GM12878 (cell line): ENCODE measurements at regions not wholly inside any gene's neighbourhood (a gene's known extent, or its start where the extent isn't known, plus 50 kb on each side); places are given as distances from the start of the nearest gene placed in this dataset.

Experiments used
- ATAC-seq: fragments of 200-7000 bp; cut with Tn5 transposase; 3 replicates; pipeline ENCODE4 v1.9.1; 2020; ENCODE audit warnings: mild to moderate bottlenecking, moderate library complexity
- BruUV-seq: library from RNA; stranded (reverse); fragments of 400-500 nt; replicated peaks from 2 replicates; lab custom pipeline; 2021; lab: Mats Ljungman, UMichigan
- CTCF ChIA-PET: fragments of 300-600 bp; sonication (Branson Sonifier 250); formaldehyde crosslinking; extraction: SDS; loops from one replicate; lab custom pipeline; 2021; ENCODE audit warnings: inconsistent platforms; lab: Yijun Ruan, JAX
- POLR2A ChIA-PET: fragments of 350-600 bp; formaldehyde crosslinking; extraction: SDS; loops from one replicate; lab custom pipeline; 2021; ENCODE audit warnings: inconsistent platforms; lab: Charles Lee
- RAD21 ChIA-PET: fragments of 300-600 bp; sonication (Branson Sonifier 250); formaldehyde crosslinking; loops from one replicate; lab custom pipeline; 2023; ENCODE audit warnings: antibody characterized with exemption; ENCODE audit not compliant: unreplicated experiment; lab: Charles Lee
- SMC1A ChIA-PET: fragments of 300-600 bp; sonication (Branson Sonifier 250); formaldehyde crosslinking; loops from one replicate; lab custom pipeline; 2023; ENCODE audit not compliant: unreplicated experiment, uncharacterized antibody; lab: Charles Lee
- DNase-seq: peaks from one replicate; pipeline ENCODE4 v3.0.0-alpha.2; 2011; ENCODE audit warnings: low read depth, low spot score
- FAIRE-seq: peaks from 3 replicates; lab custom pipeline; 2011; peaks lifted over from hg19 to GRCh38; lab: Jason Lieb, UNC
- H2AFZ ChIP-seq: 2 replicates; pipeline ENCODE4 v1.6.0; 2011; ENCODE audit warnings: low read depth, low read length, control low read depth; ENCODE audit not compliant: control insufficient read depth
- H3K27ac ChIP-seq: 2 replicates; pipeline ENCODE4 v1.5.1; 2011; ENCODE audit warnings: control low read depth; ENCODE audit not compliant: control insufficient read depth, insufficient read depth
- H3K27me3 ChIP-seq, 2 experiments: replicated peaks in 1 of 2; 2 replicates each; pipeline versions ENCODE4 v1.6.0 to v1.6.1; 2011; ENCODE audit warnings: low read length in 1 of 2; ENCODE audit not compliant: control insufficient read depth in 2 of 2, insufficient read depth in 2 of 2
- H3K36me3 ChIP-seq, 2 experiments: 2 replicates each; pipeline ENCODE4 v1.5.1; 2011; ENCODE audit warnings: low read length in 1 of 2; ENCODE audit not compliant: control insufficient read depth in 2 of 2, insufficient read depth in 2 of 2
- H3K4me1 ChIP-seq: 2 replicates; pipeline ENCODE4 v1.6.1; 2011; ENCODE audit warnings: mild to moderate bottlenecking, low read length, moderate library complexity, mixed read lengths; ENCODE audit not compliant: control insufficient read depth, insufficient read depth
- H3K4me2 ChIP-seq: 2 replicates; pipeline ENCODE4 v1.6.0; 2011; ENCODE audit warnings: control low read depth; ENCODE audit not compliant: control insufficient read depth, insufficient read depth
- H3K4me3 ChIP-seq: fragments of 200-600 bp; sonication (generic); 2 replicates; pipeline ENCODE4 v1.5.1; 2016
- H3K79me2 ChIP-seq: 2 replicates; pipeline ENCODE4 v1.6.0; 2011; ENCODE audit warnings: low read length; ENCODE audit not compliant: control insufficient read depth, insufficient read depth
- H3K9ac ChIP-seq: 2 replicates; pipeline ENCODE4 v1.8.0; 2011; ENCODE audit warnings: low read length, control low read depth, mixed read lengths; ENCODE audit not compliant: control insufficient read depth, insufficient read depth
- H3K9me3 ChIP-seq: replicated peaks from 3 replicates; pipeline ENCODE4 v1.5.1; 2011; ENCODE audit warnings: mild to moderate bottlenecking, low read length; ENCODE audit not compliant: control insufficient read depth, insufficient read depth
- H4K20me1 ChIP-seq: 2 replicates; pipeline ENCODE4 v1.6.0; 2011; ENCODE audit not compliant: control insufficient read depth, insufficient read depth
- BMI1 ChIP-seq: fragments of 450-650 bp; IDR thresholded peaks from 2 replicates; pipeline ENCODE4 v1.6.1; 2016; ENCODE audit warnings: mild to moderate bottlenecking, moderate library complexity, borderline replicate concordance
- CHD1 ChIP-seq: IDR thresholded peaks from 2 replicates; pipeline ENCODE4 v1.6.1; 2012; ENCODE audit warnings: low read depth, low read length, improper control_type of control experiment
- CREM ChIP-seq: IDR thresholded peaks from 2 replicates; pipeline ENCODE4 v1.6.1; 2014; ENCODE audit warnings: antibody characterized with exemption, low read depth
- EP300 ChIP-seq, 2 experiments: fragments of 150-350 bp in 1 of 2; IDR thresholded peaks; 2 replicates each; pipeline ENCODE4 v1.6.1; 2011 to 2012; ENCODE audit warnings: low read depth in 2 of 2, low read length in 2 of 2, borderline replicate concordance in 1 of 2, improper control_type of control experiment in 1 of 2, inconsistent platforms in 1 of 2; ENCODE audit not compliant: control insufficient read depth in 1 of 2
- ETV6 ChIP-seq, 2 experiments: fragments of 450-650 bp in 1 of 2; IDR thresholded peaks in 1 of 2; conservative IDR thresholded peaks in 1 of 2; 2 replicates each; pipeline ENCODE4 v1.6.1; 2014; ENCODE audit warnings: antibody characterized with exemption in 1 of 2, borderline replicate concordance in 1 of 2, low read depth in 1 of 2, mild to moderate bottlenecking in 1 of 2, moderate library complexity in 1 of 2
- FOXM1 ChIP-seq: IDR thresholded peaks from 2 replicates; pipeline ENCODE4 v1.6.1; 2012; ENCODE audit warnings: low read depth, mild to moderate bottlenecking, inconsistent platforms, low read length, moderate library complexity
- JUND ChIP-seq: IDR thresholded peaks from 2 replicates; pipeline ENCODE4 v1.6.1; 2012; ENCODE audit warnings: low read depth, mild to moderate bottlenecking, low read length, improper control_type of control experiment, moderate library complexity
- KDM1A ChIP-seq: fragments of 200-600 bp; sonication (generic); IDR thresholded peaks from 2 replicates; pipeline ENCODE4 v1.6.1; 2016; ENCODE audit warnings: borderline replicate concordance
- MEF2A ChIP-seq: IDR thresholded peaks from 2 replicates; pipeline ENCODE4 v1.6.1; 2011; ENCODE audit warnings: low read depth, mild to moderate bottlenecking, low read length, moderate library complexity; ENCODE audit not compliant: insufficient read depth
- NFIC ChIP-seq: IDR thresholded peaks from 2 replicates; pipeline ENCODE4 v1.6.1; 2012; ENCODE audit warnings: low read depth, mild to moderate bottlenecking, inconsistent platforms, low read length, moderate library complexity
- NRF1 ChIP-seq: conservative IDR thresholded peaks from 2 replicates; pipeline ENCODE4 v1.6.1; 2011; ENCODE audit warnings: mild to moderate bottlenecking, low read depth, low read length, improper control_type of control experiment
- PML ChIP-seq: IDR thresholded peaks from 2 replicates; pipeline ENCODE4 v1.6.1; 2012; ENCODE audit warnings: low read length, inconsistent platforms
- SIN3A ChIP-seq: IDR thresholded peaks from 2 replicates; pipeline ENCODE4 v1.6.1; 2012; ENCODE audit warnings: low read depth, low read length, improper control_type of control experiment
- SIX5 ChIP-seq: IDR thresholded peaks from 2 replicates; pipeline ENCODE4 v1.6.1; 2011; ENCODE audit warnings: mild to moderate bottlenecking, low read depth, low read length, moderate library complexity; ENCODE audit not compliant: severe bottlenecking
- SREBF2 ChIP-seq: IDR thresholded peaks from 2 replicates; pipeline ENCODE4 v1.6.1; 2012; ENCODE audit warnings: mild to moderate bottlenecking, low read length
- TCF12 ChIP-seq: IDR thresholded peaks from 2 replicates; pipeline ENCODE4 v1.6.1; 2011; ENCODE audit warnings: low read depth, mild to moderate bottlenecking, low read length
- ZZZ3 ChIP-seq: IDR thresholded peaks from 2 replicates; pipeline ENCODE4 v1.6.1; 2011; ENCODE audit warnings: low read depth; ENCODE audit not compliant: control insufficient read depth, insufficient read length
- WGBS: methylation state at CpG from one replicate; pipeline ENCODE4 v1.1.6; 2016; ENCODE audit warnings: low lambda C conversion rate; ENCODE audit not compliant: insufficient replicate concordance, insufficient coverage; ENCODE audit errors: missing lambda C conversion rate; 5-methylcytosine and 5-hydroxymethylcytosine counted together
- in situ Hi-C: fragments of 300-500 bp; cut with MboI; formaldehyde crosslinking; loops from 9 replicates; pipeline ENCODE4 v1.14.3; 2018; ENCODE audit warnings: mixed read lengths
- intact Hi-C: fragments of 100-400 bp; cut with micrococcal nuclease; formaldehyde crosslinking; loops from one replicate; pipeline ENCODE4 v1.14.2; 2022; ENCODE audit not compliant: unreplicated experiment
- TF ChIP-seq, protein P1 (sequence below): fragments of 450-650 bp; IDR thresholded peaks from 2 replicates; pipeline ENCODE4 v1.6.1; 2014; ENCODE audit warnings: mild to moderate bottlenecking
- TF ChIP-seq, protein P2 (sequence below): fragments of 450-650 bp; IDR thresholded peaks from 2 replicates; pipeline ENCODE4 v1.6.1; 2017; ENCODE audit warnings: mild to moderate bottlenecking, moderate library complexity

GRCh38 chr2:8436585-8436984, 245.3 kb upstream of the ID2 start:
- POLR2A ChIA-PET = no interaction called here
- H3K27me3 ChIP-seq = no peaks in the 10 kb centered on the region
- SMC1A ChIA-PET = interaction anchor here (1.1 to 1.8 kb wide), 3 partner anchors 8 to 41 kb away, joined by 3 to 4 read pairs (median 4); no protein-coding TSS in a partner anchor
- H4K20me1 ChIP-seq = no peaks in the 10 kb centered on the region
- H3K4me2 ChIP-seq = no peak overlapping the region
- H2AFZ ChIP-seq = no peak overlapping the region
- CTCF ChIA-PET = no interaction called here
- no peaks in the 10 kb centered on the region for H3K79me2 ChIP-seq
- H3K4me1 ChIP-seq = peaks cover 13% of the 10 kb centered on the region
- 50% methylated on average over 3 of the region's 3 CpGs for WGBS
- FAIRE-seq = no peak
- H3K4me3 ChIP-seq = no peak overlapping the region
- peaks cover 0 to 9% of the 10 kb centered on the region in 2 experiments; a peak in 2 of 4 replicates for H3K36me3 ChIP-seq
- in situ Hi-C loops = no loop called here
- H3K9me3 ChIP-seq = no peaks in the 10 kb centered on the region; the same call in 2 of the 3 replicates
- RAD21 ChIA-PET = no interaction called here
- TF ChIP-seq ETV6 (conservative IDR thresholded peaks at IDR 0.05 in 1 of 2, IDR thresholded peaks at IDR 0.05 in 1 of 2; ENCODE audit: borderline replicate concordance in 1 of 2, low read depth in 1 of 2) = no peak
- TF ChIP-seq KDM1A = no peak
- TF ChIP-seq SIN3A = no peak
- TF ChIP-seq NFIC = no peak
- no peak for TF ChIP-seq JUND
- no peak for TF ChIP-seq SREBF2
- no peak for TF ChIP-seq MEF2A
- no peak for TF ChIP-seq BMI1
- TF ChIP-seq, protein P1, sequence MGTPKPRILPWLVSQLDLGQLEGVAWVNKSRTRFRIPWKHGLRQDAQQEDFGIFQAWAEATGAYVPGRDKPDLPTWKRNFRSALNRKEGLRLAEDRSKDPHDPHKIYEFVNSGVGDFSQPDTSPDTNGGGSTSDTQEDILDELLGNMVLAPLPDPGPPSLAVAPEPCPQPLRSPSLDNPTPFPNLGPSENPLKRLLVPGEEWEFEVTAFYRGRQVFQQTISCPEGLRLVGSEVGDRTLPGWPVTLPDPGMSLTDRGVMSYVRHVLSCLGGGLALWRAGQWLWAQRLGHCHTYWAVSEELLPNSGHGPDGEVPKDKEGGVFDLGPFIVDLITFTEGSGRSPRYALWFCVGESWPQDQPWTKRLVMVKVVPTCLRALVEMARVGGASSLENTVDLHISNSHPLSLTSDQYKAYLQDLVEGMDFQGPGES = no peak
- no peak for TF ChIP-seq FOXM1
- TF ChIP-seq PML = no peak
- no peak for TF ChIP-seq SIX5
- no peak for TF ChIP-seq NRF1
- TF ChIP-seq, protein P2, sequence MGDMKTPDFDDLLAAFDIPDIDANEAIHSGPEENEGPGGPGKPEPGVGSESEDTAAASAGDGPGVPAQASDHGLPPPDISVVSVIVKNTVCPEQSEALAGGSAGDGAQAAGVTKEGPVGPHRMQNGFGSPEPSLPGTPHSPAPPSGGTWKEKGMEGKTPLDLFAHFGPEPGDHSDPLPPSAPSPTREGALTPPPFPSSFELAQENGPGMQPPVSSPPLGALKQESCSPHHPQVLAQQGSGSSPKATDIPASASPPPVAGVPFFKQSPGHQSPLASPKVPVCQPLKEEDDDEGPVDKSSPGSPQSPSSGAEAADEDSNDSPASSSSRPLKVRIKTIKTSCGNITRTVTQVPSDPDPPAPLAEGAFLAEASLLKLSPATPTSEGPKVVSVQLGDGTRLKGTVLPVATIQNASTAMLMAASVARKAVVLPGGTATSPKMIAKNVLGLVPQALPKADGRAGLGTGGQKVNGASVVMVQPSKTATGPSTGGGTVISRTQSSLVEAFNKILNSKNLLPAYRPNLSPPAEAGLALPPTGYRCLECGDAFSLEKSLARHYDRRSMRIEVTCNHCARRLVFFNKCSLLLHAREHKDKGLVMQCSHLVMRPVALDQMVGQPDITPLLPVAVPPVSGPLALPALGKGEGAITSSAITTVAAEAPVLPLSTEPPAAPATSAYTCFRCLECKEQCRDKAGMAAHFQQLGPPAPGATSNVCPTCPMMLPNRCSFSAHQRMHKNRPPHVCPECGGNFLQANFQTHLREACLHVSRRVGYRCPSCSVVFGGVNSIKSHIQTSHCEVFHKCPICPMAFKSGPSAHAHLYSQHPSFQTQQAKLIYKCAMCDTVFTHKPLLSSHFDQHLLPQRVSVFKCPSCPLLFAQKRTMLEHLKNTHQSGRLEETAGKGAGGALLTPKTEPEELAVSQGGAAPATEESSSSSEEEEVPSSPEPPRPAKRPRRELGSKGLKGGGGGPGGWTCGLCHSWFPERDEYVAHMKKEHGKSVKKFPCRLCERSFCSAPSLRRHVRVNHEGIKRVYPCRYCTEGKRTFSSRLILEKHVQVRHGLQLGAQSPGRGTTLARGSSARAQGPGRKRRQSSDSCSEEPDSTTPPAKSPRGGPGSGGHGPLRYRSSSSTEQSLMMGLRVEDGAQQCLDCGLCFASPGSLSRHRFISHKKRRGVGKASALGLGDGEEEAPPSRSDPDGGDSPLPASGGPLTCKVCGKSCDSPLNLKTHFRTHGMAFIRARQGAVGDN = no peak
- TF ChIP-seq TCF12 = no peak
- no peak for TF ChIP-seq ZZZ3
- no peak for TF ChIP-seq EP300 (IDR thresholded peaks at IDR 0.05; ENCODE audit: borderline replicate concordance in 1 of 2, control insufficient read depth in 1 of 2, low read depth in 2 of 2, low read length in 2 of 2)
- TF ChIP-seq CHD1 = no peak
- TF ChIP-seq CREM = no peak
- TF ChIP-seq, all 136 proteins: peak for 0
- BruUV-seq = no TSS peak
- Histone ChIP-seq H3K27ac (no peak overlapping the region), H3K9ac (no peak overlapping the region)
- ATAC-seq = no peak
- no peak for DNase-seq
- intact Hi-C loops = no loop called here
